ENCODE measurements at regions not wholly inside any gene's neighbourhood (a gene's known extent, or its start where the extent isn't known, plus 50 kb on each side); places are given as distances from the start of the nearest gene placed in this dataset.
"Not testable (repeated sequence)": the region's sequence is repeated elsewhere in the genome, so short reads cannot be mapped to it uniquely, and the experiment has no call there.

DNA sequence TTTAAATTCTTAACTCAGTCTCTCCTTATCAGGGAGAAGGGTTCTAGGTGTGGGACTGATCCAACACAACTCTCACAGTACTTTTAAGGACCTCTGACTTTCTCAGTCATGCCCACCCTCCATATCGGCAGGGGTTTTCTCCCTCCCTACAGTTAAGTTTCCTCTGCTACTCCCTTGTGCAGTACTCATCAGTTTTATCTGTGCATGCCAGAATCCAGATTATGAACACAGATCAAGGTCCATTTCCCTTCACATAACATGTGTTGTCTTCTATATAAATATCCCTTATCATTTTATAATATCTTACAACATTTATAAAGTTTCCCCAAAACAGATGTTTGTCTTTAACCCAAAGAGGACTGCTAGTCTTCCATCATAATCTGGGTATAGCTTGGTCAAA, 986.5 kb upstream of the ARRDC3 start:
- DNase-seq, result no peak

- peak; percentile 72 for DNase-seq
These were observed 982.0 kb upstream of the ARRDC3 start for GRCh38 chr5:92364986-92365550.

GRCh38 chr5:92353107-92354030, 970.3 kb upstream of the ARRDC3 start:
- peak; percentile 51 for DNase-seq

- peak; percentile 80 for DNase-seq
These were observed 954.7 kb upstream of the ARRDC3 start for GRCh38 chr5:92337772-92338234.

- peak; percentile 42 for DNase-seq
These were observed 948.9 kb upstream of the ARRDC3 start for GRCh38 chr5:92332039-92332438.

DNA sequence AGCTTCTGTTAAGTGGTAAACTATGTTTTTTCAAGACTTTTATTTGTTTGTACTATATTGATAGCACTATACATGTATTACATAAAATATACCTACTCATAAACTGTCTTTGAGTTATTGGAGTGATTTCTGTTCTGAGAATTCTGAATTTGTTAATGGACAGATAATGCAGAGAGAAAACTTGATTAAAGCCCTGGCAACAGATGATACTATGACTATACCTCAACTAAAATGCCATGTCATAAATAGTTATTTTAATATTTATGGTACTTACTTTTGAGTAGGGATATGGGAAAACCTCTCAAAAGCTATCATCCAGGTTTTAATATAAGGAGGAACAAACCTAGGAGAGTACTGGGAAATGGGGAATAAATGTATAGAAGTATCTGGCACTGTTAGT, 947.2 kb upstream of the ARRDC3 start:
- no peak for DNase-seq

GRCh38 chr5:92329759-92330158, 946.6 kb upstream of the ARRDC3 start:
- DNase-seq, result no peak

DNA sequence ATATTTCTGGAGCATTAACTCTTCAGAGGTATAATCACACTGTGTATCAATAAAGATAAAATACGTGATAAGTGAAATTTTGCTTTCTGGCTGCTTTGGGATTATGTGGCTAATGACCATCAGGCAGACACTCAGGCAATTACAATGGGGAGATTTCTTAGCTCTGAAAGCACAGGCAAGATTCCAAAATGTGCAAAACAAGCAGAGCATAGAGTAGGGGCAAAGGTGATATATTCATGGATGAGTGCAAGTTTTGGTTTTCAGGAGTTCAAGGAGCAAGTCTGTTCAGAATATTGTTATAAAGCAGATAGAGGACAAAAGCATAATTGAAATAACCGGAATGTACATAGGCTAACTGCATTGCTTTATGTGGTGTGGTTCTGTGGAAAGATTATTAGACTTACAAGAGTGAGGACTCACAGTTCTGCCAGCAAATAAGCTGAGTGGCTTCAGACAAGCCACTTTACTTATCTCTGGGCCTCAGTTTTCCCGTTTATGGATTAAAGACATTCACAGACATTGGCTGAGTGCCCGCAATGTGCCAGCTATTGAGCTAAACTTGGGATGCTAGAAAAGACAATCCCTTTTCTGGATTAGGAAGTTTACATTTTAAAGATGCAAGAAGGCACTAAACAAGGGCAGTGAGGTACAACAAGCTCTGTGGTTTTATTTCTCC, 945.6 kb upstream of the ARRDC3 start:
- DNase-seq, result no peak

DNA sequence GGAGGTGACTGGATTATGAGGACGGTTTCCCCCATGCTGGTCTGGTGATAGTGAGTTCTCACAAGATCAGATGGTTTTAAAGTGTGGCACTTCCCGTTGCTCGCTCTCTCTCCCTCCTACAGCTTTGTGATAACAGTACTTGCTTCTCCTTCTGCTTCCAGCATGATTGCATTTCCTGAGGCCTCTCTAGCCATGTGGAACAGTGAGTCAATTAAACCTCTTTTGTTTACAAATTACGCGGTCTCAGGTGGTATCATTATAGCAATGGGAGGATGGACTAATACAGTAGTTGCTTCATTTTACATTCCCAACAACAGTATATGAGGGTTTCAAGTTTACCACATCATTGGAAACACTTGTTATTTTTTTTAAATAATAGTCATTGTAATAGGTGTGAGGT, 937.3 kb upstream of the ARRDC3 start:
- no peak for DNase-seq

DNA sequence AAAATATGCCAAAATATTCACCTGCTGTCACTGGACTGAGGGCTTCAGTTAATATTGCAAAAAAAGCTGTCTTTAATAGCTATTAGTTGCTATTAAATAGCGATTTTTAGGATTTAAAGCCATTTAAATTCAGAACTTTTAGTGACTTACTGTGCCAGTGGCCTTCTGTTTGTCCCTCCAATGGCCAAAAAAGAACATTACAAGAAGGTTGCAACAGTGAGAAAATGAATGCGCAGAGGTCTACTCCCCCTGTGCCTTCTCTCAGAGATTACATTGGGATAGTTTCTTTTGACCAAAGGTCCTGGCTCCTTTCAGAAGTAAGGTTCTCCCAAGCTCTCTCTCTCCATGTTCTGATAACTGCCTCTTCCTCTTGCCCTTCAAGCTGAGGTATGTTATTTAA, 930.3 kb upstream of the ARRDC3 start:
- no peak for DNase-seq

DNA sequence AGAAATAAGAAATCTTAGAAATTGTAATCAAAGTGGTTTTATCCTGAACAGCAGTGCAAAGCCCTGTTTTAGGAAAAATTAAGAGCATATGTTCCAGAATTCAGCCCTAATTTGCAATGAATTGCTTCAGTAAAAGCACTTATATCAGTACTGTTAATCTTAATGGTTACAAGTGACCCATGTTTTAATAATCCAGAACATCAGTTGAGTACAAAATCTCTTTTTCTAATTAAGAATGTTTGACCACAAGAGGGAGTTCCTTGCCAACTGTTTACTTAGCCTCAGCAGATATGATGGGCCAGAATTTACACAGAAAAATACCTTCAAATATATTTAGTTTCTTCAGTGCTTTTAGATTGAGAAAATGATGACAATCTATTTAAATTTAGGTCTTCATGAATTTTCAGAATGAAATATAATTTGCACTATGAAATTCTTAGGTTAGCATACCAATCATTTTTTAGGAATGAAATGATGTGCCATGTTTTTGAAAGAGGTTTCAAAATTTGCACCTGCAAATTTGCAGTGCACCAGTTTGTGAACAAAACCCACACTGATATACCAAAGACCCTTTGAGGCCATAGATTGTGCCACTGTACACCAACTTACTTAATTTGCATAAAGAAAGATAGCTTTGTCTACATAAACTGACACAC, 926.3 kb upstream of the ARRDC3 start:
- DNase-seq, result peak; percentile 32

GRCh38 chr5:92308679-92309078, 925.6 kb upstream of the ARRDC3 start:
- DNase-seq, result peak; percentile 10

- DNase-seq, result not testable (repeated sequence)
These were observed 919.2 kb upstream of the ARRDC3 start for GRCh38 chr5:92302356-92302755.

- no peak for DNase-seq
These were observed 900.4 kb upstream of the ARRDC3 start for GRCh38 chr5:92283521-92283920.

DNA sequence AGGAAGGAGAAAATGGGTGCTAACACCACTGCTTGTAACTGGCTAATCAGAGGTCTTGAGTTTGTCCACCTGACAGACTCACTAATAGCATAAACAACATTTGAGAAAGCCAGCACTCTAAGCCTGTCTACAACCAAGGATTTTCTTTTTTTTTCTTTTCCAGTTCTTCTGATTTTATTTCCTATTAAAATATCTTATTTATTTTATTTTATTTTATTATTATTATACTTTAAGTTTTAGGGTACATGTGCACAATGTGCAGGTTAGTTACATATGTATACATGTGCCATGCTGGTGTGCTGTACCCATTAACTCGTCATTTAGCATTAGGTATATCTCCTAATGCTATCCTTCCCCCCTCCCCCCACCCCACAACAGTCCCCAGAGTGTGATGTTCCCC, 888.6 kb upstream of the ARRDC3 start:
- not testable (repeated sequence) for DNase-seq

GRCh38 chr5:92268343-92268742, 885.2 kb upstream of the ARRDC3 start:
- DNase-seq, result no peak

DNA sequence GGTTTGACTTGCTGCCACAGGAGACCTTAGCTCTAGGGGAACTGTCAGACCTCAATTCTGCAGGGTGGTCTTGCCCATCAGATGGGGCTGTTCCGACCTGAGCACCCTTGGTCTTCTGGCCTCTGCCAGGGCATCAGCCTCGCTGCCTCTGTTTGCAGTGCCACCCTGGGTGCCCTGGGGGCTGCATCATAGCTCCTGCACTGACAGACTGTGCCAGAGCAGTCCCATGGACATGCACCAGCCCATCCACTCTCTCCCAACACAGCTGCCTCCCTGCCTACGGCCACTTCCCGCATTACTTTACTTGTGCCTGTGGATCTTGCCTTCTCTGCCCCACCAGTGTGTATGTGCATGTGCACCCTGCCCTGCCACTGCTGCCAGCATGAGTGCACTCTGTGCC, 884.7 kb upstream of the ARRDC3 start:
- DNase-seq, result no peak

DNA sequence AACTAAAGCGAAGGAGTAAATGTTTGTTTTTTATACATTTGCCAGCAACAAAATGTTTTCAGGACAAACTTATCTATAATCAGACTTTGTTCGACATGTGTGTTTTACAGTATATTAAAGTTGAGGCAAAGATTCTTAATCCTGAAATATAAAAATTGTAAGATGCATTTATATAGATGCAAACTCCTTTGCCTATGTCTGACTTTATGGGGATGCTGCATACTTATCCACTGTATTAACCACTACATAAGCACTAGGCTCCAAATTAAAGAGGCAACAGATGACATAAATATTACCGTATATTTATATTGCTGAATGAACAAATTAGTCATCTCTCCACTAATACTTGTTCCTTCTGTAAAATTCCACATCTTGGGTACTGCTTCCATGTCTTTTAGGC, 882.7 kb upstream of the ARRDC3 start:
- DNase-seq, result no peak

DNA sequence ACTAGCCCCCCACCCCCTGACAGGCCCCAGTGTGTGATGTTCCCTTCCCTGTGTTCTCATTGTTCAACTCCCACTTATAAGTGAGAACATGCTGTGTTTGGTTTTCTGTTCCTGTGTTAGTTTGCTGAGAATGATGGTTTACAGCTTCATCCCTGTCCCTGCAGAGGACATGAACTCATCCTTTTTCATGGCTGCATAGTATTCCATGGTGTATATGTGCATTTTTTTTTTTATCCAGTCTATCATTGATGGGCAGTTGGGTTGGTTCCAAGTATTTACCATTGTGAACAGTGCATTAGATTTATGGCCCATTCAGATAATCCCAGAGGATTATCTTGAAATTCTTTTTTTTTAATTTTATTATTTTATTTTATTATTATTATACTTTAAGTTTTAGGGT, 872.5 kb upstream of the ARRDC3 start:
- DNase-seq, result not testable (repeated sequence)

- no peak for DNase-seq
These were observed 865.4 kb upstream of the ARRDC3 start for GRCh38 chr5:92248518-92248917.

GRCh38 chr5:92242170-92242569, 859.1 kb upstream of the ARRDC3 start:
- no peak for DNase-seq

DNA sequence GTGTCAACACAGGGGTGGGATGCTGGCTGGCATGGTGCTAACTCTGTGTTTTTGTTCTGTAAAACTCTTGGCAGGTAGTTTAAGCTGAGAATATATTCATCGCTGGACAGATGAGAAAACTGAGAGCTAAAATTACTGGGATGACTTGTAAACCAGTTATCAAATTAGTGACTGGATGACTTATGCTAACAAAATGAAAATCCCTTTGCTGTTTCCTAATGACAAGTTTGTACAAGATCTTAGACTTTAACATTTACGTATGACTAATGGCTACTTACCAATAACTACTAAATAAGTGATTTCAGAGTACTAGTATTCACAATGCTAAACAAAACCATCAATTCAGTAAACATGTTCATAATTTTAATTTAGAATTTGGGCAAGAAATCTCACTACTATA, 854.8 kb upstream of the ARRDC3 start:
- no peak for DNase-seq

- DNase-seq, result no peak
These were observed 839.3 kb upstream of the ARRDC3 start for GRCh38 chr5:92222449-92222848.

Measured in fibroblast of upper back skin (primary cell).